ENCODE measurements at regions not wholly inside any gene's neighbourhood (a gene's known extent, or its start where the extent isn't known, plus 50 kb on each side); places are given as distances from the start of the nearest gene placed in this dataset.

- H3K27ac ChIP-seq (ENCODE audit: low read depth, low read length) = no peak overlapping the region
- no peaks in the 10 kb centered on the region for H3F3A ChIP-seq (ENCODE audit: insufficient read depth)
- no peak overlapping the region for H2AFZ ChIP-seq (ENCODE audit: low read depth, low read length, severe bottlenecking)
- no peak overlapping the region for H3K4me3 ChIP-seq (ENCODE audit: insufficient read depth, low read length, poor library complexity, severe bottlenecking)
- H3K79me2 ChIP-seq (ENCODE audit: insufficient read depth, low read length) = no peaks in the 10 kb centered on the region
- H3K9me3 ChIP-seq (ENCODE audit: insufficient read depth, low read length) = no peaks in the 10 kb centered on the region
- H3K36me3 ChIP-seq (ENCODE audit: low read length) = no peaks in the 10 kb centered on the region
- H3K9me2 ChIP-seq (replicated peaks; ENCODE audit: insufficient read depth, low read length) = no peaks in the 10 kb centered on the region
- H4K20me1 ChIP-seq (ENCODE audit: low read depth, low read length) = no peaks in the 10 kb centered on the region
- H3K27me3 ChIP-seq (ENCODE audit: low read length) = no peaks in the 10 kb centered on the region
- TF ChIP-seq EZH2phosphoT487 (conservative IDR thresholded peaks at IDR 0.05; ENCODE audit: low read length) (no peak), CTCF (IDR thresholded peaks at IDR 0.05; ENCODE audit: insufficient read depth, low read length, poor library complexity, severe bottlenecking) (no peak)
- no peak overlapping the region for H3K9ac ChIP-seq (ENCODE audit: low read length)
- no peak overlapping the region for H3K4me2 ChIP-seq (ENCODE audit: low read depth, low read length, poor library complexity, severe bottlenecking)
Measured at GRCh38 chr10:109359316-109359715, 564.0 kb downstream of the XPNPEP1 start.

GRCh38 chr10:109358325-109358724 is 565.0 kb downstream of the XPNPEP1 start:
- TF ChIP-seq EZH2phosphoT487 (conservative IDR thresholded peaks at IDR 0.05; ENCODE audit: low read length) (no peak), CTCF (IDR thresholded peaks at IDR 0.05; ENCODE audit: insufficient read depth, low read length, poor library complexity, severe bottlenecking) (no peak)
- H3K9me2 ChIP-seq (replicated peaks; ENCODE audit: insufficient read depth, low read length) = no peaks in the 10 kb centered on the region
- H3K36me3 ChIP-seq (ENCODE audit: low read length) = no peaks in the 10 kb centered on the region
- H4K20me1 ChIP-seq (ENCODE audit: low read depth, low read length) = no peaks in the 10 kb centered on the region
- no peak overlapping the region for H3K4me2 ChIP-seq (ENCODE audit: low read depth, low read length, poor library complexity, severe bottlenecking)
- H2AFZ ChIP-seq (ENCODE audit: low read depth, low read length, severe bottlenecking) = no peak overlapping the region
- no peaks in the 10 kb centered on the region for H3K27me3 ChIP-seq (ENCODE audit: low read length)
- H3K79me2 ChIP-seq (ENCODE audit: insufficient read depth, low read length) = no peaks in the 10 kb centered on the region
- H3K9me3 ChIP-seq (ENCODE audit: insufficient read depth, low read length) = no peaks in the 10 kb centered on the region
- H3K4me3 ChIP-seq (ENCODE audit: insufficient read depth, low read length, poor library complexity, severe bottlenecking) = no peak overlapping the region
- H3K27ac ChIP-seq (ENCODE audit: low read depth, low read length) = no peak overlapping the region
- no peak overlapping the region for H3K9ac ChIP-seq (ENCODE audit: low read length)
- H3F3A ChIP-seq (ENCODE audit: insufficient read depth) = no peaks in the 10 kb centered on the region

- H3K79me2 ChIP-seq (ENCODE audit: insufficient read depth, low read length) = no peaks in the 10 kb centered on the region
Measured at GRCh38 chr10:109348324-109348723, 575.0 kb downstream of the XPNPEP1 start.

More at GRCh38 chr10:109348324-109348723, 575.0 kb downstream of the XPNPEP1 start:
- H3K9me2 ChIP-seq (replicated peaks; ENCODE audit: insufficient read depth, low read length) = no peaks in the 10 kb centered on the region
- H3K4me2 ChIP-seq (ENCODE audit: low read depth, low read length, poor library complexity, severe bottlenecking) = no peak overlapping the region
- H3K4me3 ChIP-seq (ENCODE audit: insufficient read depth, low read length, poor library complexity, severe bottlenecking) = no peak overlapping the region
- H3K27ac ChIP-seq (ENCODE audit: low read depth, low read length) = no peak overlapping the region
- H3K9me3 ChIP-seq (ENCODE audit: insufficient read depth, low read length) = no peaks in the 10 kb centered on the region
- H2AFZ ChIP-seq (ENCODE audit: low read depth, low read length, severe bottlenecking) = no peak overlapping the region
- TF ChIP-seq EZH2phosphoT487 (conservative IDR thresholded peaks at IDR 0.05; ENCODE audit: low read length) = no peak
- no peak for TF ChIP-seq CTCF (IDR thresholded peaks at IDR 0.05; ENCODE audit: insufficient read depth, low read length, poor library complexity, severe bottlenecking)
- H3F3A ChIP-seq (ENCODE audit: insufficient read depth) = no peaks in the 10 kb centered on the region
- H4K20me1 ChIP-seq (ENCODE audit: low read depth, low read length) = no peaks in the 10 kb centered on the region
- no peaks in the 10 kb centered on the region for H3K36me3 ChIP-seq (ENCODE audit: low read length)
- H3K9ac ChIP-seq (ENCODE audit: low read length) = no peak overlapping the region
- no peaks in the 10 kb centered on the region for H3K27me3 ChIP-seq (ENCODE audit: low read length)
